Fibroblast of pulmonary artery (primary cell): ENCODE measurements at regions not wholly inside any gene's neighbourhood (a gene's known extent, or its start where the extent isn't known, plus 50 kb on each side); places are given as distances from the start of the nearest gene placed in this dataset.

ENCODE experiments used
- DNase-seq: peaks from one replicate; pipeline ENCODE4 v3.0.0-alpha.2; 2010; ENCODE audit warnings: low read depth
- H3K4me3 ChIP-seq: replicated peaks from 2 replicates; pipeline ENCODE4 v1.5.1; 2011; ENCODE audit warnings: low read depth, mild to moderate bottlenecking, control low read depth, low read length, moderate library complexity
- CTCF ChIP-seq: IDR thresholded peaks from 2 replicates; pipeline ENCODE4 v1.5.1; 2011; ENCODE audit warnings: mild to moderate bottlenecking, control low read depth, low read length, inconsistent platforms; ENCODE audit errors: missing control alignments

GRCh38 chr2:195513119-195513518, 143.9 kb upstream of the SLC39A10 start:
- no peak overlapping the region for H3K4me3 ChIP-seq
- no peak for TF ChIP-seq CTCF
- DNase-seq, result no peak

- no peak overlapping the region for H3K4me3 ChIP-seq
- TF ChIP-seq CTCF, result no peak
- DNase-seq, result no peak
Observed at GRCh38 chr2:195509551-195509950, 147.5 kb upstream of the SLC39A10 start.

- no peak for TF ChIP-seq CTCF
- no peak overlapping the region for H3K4me3 ChIP-seq
- DNase-seq, result no peak
Observed at GRCh38 chr2:195508139-195508455, 148.9 kb upstream of the SLC39A10 start.

GRCh38 chr2:195507447-195508138, 149.4 kb upstream of the SLC39A10 start:
- no peak overlapping the region for H3K4me3 ChIP-seq
- no peak for DNase-seq
- no peak for TF ChIP-seq CTCF

- no peak overlapping the region for H3K4me3 ChIP-seq
- no peak for TF ChIP-seq CTCF
- DNase-seq, result no peak
Observed at GRCh38 chr2:195505701-195506100, 151.3 kb upstream of the SLC39A10 start.

GRCh38 chr2:195503208-195503607, 153.8 kb upstream of the SLC39A10 start:
- H3K4me3 ChIP-seq, result no peak overlapping the region
- no peak for TF ChIP-seq CTCF
- DNase-seq, result no peak

GRCh38 chr2:195501746-195502145, 155.3 kb upstream of the SLC39A10 start:
- no peak overlapping the region for H3K4me3 ChIP-seq
- DNase-seq, result no peak
- TF ChIP-seq CTCF, result no peak
